HepG2 (cell line): ENCODE measurements at regions not wholly inside any gene's neighbourhood (a gene's known extent, or its start where the extent isn't known, plus 50 kb on each side); places are given as distances from the start of the nearest gene placed in this dataset.
"Not testable (repeated sequence)": the region's sequence is repeated elsewhere in the genome, so short reads cannot be mapped to it uniquely, and the experiment has no call there.

Source experiments
- ATAC-seq: fragments of 200-7000 bp; cut with Tn5 transposase; 3 replicates; pipeline ENCODE4 v1.9.1; 2020; ENCODE audit warnings: mild to moderate bottlenecking, moderate library complexity
- BruUV-seq: library from RNA; stranded (reverse); fragments of 400-500 nt; replicated peaks from 2 replicates; lab custom pipeline; 2021; lab: Mats Ljungman, UMichigan
- CTCF ChIA-PET: fragments of 300-600 bp; formaldehyde crosslinking; extraction: SDS; loops from one replicate; lab custom pipeline; 2021; ENCODE audit warnings: low total read pairs, inconsistent platforms, low intra/inter-chr PET ratio; lab: Yijun Ruan, JAX
- POLR2A ChIA-PET: fragments of 350-600 bp; sonication (Branson Sonifier 250); formaldehyde crosslinking; loops from one replicate; lab custom pipeline; 2020; ENCODE audit warnings: antibody characterized with exemption, inconsistent platforms; lab: Yijun Ruan, JAX
- DNase-seq: peaks from one replicate; pipeline ENCODE4 v3.0.0-alpha.2; 2015; ENCODE audit warnings: low spot score
- FAIRE-seq: peaks from 3 replicates; lab custom pipeline; 2011; peaks lifted over from hg19 to GRCh38; lab: Jason Lieb, UNC
- H2AFZ ChIP-seq: one replicate; pipeline ENCODE4 v1.6.1; 2011; ENCODE audit warnings: low read length, inconsistent platforms
- H3K27ac ChIP-seq: fragments of 300-600 bp; 3 replicates; pipeline ENCODE4 v1.8.0; 2011; ENCODE audit warnings: mixed run types, mild to moderate bottlenecking, mixed read lengths, low read length, inconsistent platforms; ENCODE audit not compliant: insufficient read depth; ENCODE audit errors: extremely low read length
- H3K27me3 ChIP-seq, 2 experiments: fragments of 200-600 bp in 1 of 2; 2 replicates in 1 of 2; 3 replicates in 1 of 2; pipeline versions ENCODE4 v1.6.0 to v1.8.0; 2011; ENCODE audit warnings: low read length in 2 of 2, mild to moderate bottlenecking in 2 of 2, moderate library complexity in 2 of 2, inconsistent platforms in 1 of 2; ENCODE audit not compliant: insufficient read depth in 2 of 2, control insufficient read depth in 1 of 2
- H3K36me3 ChIP-seq, 2 experiments: fragments of 200-600 bp in 1 of 2; replicated peaks in 1 of 2; 2 replicates in 1 of 2; 3 replicates in 1 of 2; pipeline versions ENCODE4 v1.5.1 to v1.8.0; 2011; ENCODE audit warnings: low read length in 2 of 2, inconsistent platforms in 1 of 2; ENCODE audit not compliant: insufficient read depth in 2 of 2, control insufficient read depth in 1 of 2
- H3K4me1 ChIP-seq: 2 replicates; pipeline ENCODE4 v1.5.1; 2012; ENCODE audit warnings: low read length, inconsistent platforms; ENCODE audit not compliant: insufficient read depth
- H3K4me2 ChIP-seq: 2 replicates; pipeline ENCODE4 v1.6.0; 2011; ENCODE audit warnings: low read depth, low read length, inconsistent platforms
- H3K4me3 ChIP-seq, 3 experiments: fragments of 200-600 bp in 1 of 3; sonication (generic), shearing (Covaris generic) in 1 of 3; replicated peaks in 1 of 3; 2 replicates each; pipeline ENCODE4 v1.5.1; 2011 to 2016; ENCODE audit warnings: low read length in 3 of 3, inconsistent platforms in 2 of 3, low read depth in 2 of 3, mild to moderate bottlenecking in 2 of 3, control low read depth in 1 of 3, mixed read lengths in 1 of 3; ENCODE audit not compliant: insufficient read depth in 1 of 3
- H3K79me2 ChIP-seq: one replicate; pipeline ENCODE4 v1.6.1; 2011; ENCODE audit warnings: low read length, inconsistent platforms; ENCODE audit not compliant: insufficient read depth
- H3K9ac ChIP-seq: 2 replicates; pipeline ENCODE4 v1.6.0; 2011; ENCODE audit warnings: mild to moderate bottlenecking, low read depth, low read length, inconsistent platforms; ENCODE audit not compliant: insufficient read depth
- H3K9me3 ChIP-seq: 2 replicates; pipeline ENCODE4 v1.5.1; 2012; ENCODE audit warnings: mild to moderate bottlenecking, low read length
- H4K20me1 ChIP-seq: 2 replicates; pipeline ENCODE4 v1.6.0; 2011; ENCODE audit warnings: inconsistent platforms, mild to moderate bottlenecking, low read length, moderate library complexity; ENCODE audit not compliant: insufficient read depth
- WGBS: methylation state at CpG from one replicate; pipeline ENCODE4 v1.1.6; 2017; ENCODE audit warnings: low lambda C conversion rate; 5-methylcytosine and 5-hydroxymethylcytosine counted together
- in situ Hi-C: cut with HindIII; loops from 2 replicates; pipeline ENCODE4 v1.10.0; 2017; ENCODE audit warnings: low pct_unique_long_range_greater_than_20kb; ENCODE audit not compliant: extremely low pct_ligation_motif_present
- intact Hi-C: fragments of 100-400 bp; cut with micrococcal nuclease; formaldehyde crosslinking; loops from one replicate; pipeline ENCODE4 v1.10.0; 2022; ENCODE audit not compliant: unreplicated experiment

DNA sequence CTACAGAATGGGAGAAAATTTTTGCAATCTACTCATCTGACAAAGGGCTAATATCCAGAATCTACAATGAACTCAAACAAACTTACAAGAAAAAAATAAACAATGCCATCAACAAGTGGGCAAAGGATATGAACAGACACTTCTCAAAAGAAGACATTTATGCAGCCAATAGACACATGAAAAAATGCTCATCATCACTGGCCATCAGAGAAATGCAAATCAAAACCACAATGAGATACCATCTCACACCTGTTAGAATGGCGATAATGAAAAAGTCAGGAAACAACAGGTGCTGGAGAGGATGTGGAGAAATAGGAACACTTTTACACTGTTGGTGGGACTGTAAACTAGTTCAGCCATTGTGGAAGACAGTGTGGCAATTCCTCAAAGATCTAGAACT is 60.3 kb upstream of the XAGE2 start:
- H3K79me2 ChIP-seq, H3K27me3 ChIP-seq, H3K4me3 ChIP-seq, H4K20me1 ChIP-seq, BruUV-seq, H2AFZ ChIP-seq, ATAC-seq, DNase-seq, in situ Hi-C loops, FAIRE-seq, H3K4me2 ChIP-seq, intact Hi-C loops, H3K9ac ChIP-seq, CTCF ChIA-PET, POLR2A ChIA-PET, H3K36me3 ChIP-seq, H3K4me1 ChIP-seq, H3K27ac ChIP-seq, H3K9me3 ChIP-seq: not testable (repeated sequence)
- 100% methylated on average over 1 of the region's 1 CpG for WGBS
